ENCODE measurements at regions not wholly inside any gene's neighbourhood (a gene's known extent, or its start where the extent isn't known, plus 50 kb on each side); places are given as distances from the start of the nearest gene placed in this dataset.
"Not testable (repeated sequence)": the region's sequence is repeated elsewhere in the genome, so short reads cannot be mapped to it uniquely, and the experiment has no call there.

GRCh38 chr21:23806966-23807548 is 1800.2 kb downstream of the MRPL39 start:
- not testable (repeated sequence) for DNase-seq (ENCODE audit: low spot score); H3K27ac ChIP-seq (ENCODE audit: low read depth); H4K20me1 ChIP-seq (replicated peaks; ENCODE audit: insufficient read depth); H3F3A ChIP-seq (replicated peaks; ENCODE audit: low read depth); H3K4me1 Mint-ChIP-seq; H3K4me3 ChIP-seq; ATAC-seq; H3K27me3 Mint-ChIP-seq (ENCODE audit: insufficient read depth, low read depth, poor library complexity); H3K27me3 ChIP-seq (ENCODE audit: insufficient read depth); H3K4me1 ChIP-seq (ENCODE audit: insufficient read depth); H3K4me3 Mint-ChIP-seq; H2AFZ ChIP-seq; H3K9me2 ChIP-seq (ENCODE audit: insufficient read depth); H3K4me2 ChIP-seq; H3K36me3 ChIP-seq (ENCODE audit: insufficient read depth); H3K79me2 ChIP-seq (replicated peaks; ENCODE audit: insufficient read depth); H3K27ac Mint-ChIP-seq
- Mint-ChIP-seq H3K9me3 (peaks cover 72% of the 10 kb centered on the region), H3K36me3 (ENCODE audit: low read depth) (peaks cover 24% of the 10 kb centered on the region)

GRCh38 chr21:23804866-23805265 is 1802.4 kb downstream of the MRPL39 start:
- Histone ChIP-seq H3K79me2 (replicated peaks; ENCODE audit: insufficient read depth) (no peaks in the 10 kb centered on the region), H4K20me1 (replicated peaks; ENCODE audit: insufficient read depth) (no peaks in the 10 kb centered on the region), H3K27ac (ENCODE audit: low read depth) (no peak overlapping the region), H3K9me2 (ENCODE audit: insufficient read depth) (no peaks in the 10 kb centered on the region), H2AFZ (no peak overlapping the region), H3K4me3 (no peak overlapping the region), H3F3A (replicated peaks; ENCODE audit: low read depth) (no peaks in the 10 kb centered on the region), H3K4me1 (ENCODE audit: insufficient read depth) (no peaks in the 10 kb centered on the region), H3K4me2 (no peak overlapping the region), H3K27me3 (ENCODE audit: insufficient read depth) (no peaks in the 10 kb centered on the region), H3K36me3 (ENCODE audit: insufficient read depth) (peaks cover 3% of the 10 kb centered on the region; the same call in 1 of the 2 replicates)
- Mint-ChIP-seq H3K4me3 (no peak overlapping the region), H3K27ac (no peak overlapping the region), H3K9me3 (peaks cover 70% of the 10 kb centered on the region), H3K27me3 (ENCODE audit: insufficient read depth, low read depth, poor library complexity) (no peaks in the 10 kb centered on the region), H3K4me1 (no peaks in the 10 kb centered on the region), H3K36me3 (ENCODE audit: low read depth) (peaks cover 21% of the 10 kb centered on the region)
- no peak for ATAC-seq
- DNase-seq (ENCODE audit: low spot score): no peak
- TF ChIP-seq NANOG (IDR thresholded peaks at IDR 0.05; ENCODE audit: borderline replicate concordance) (no peak), ETS1 (IDR thresholded peaks at IDR 0.05) (no peak), ZNF331 (CRISPR knock-in tag; IDR thresholded peaks at IDR 0.05; ENCODE audit: low read depth) (no peak), REST (IDR thresholded peaks at IDR 0.05; ENCODE audit: unreplicated experiment) (no peak), EZH2 (IDR thresholded peaks at IDR 0.05; ENCODE audit: low read depth, unreplicated experiment) (no peak), ZNF114 (CRISPR knock-in tag; IDR thresholded peaks at IDR 0.05) (no peak), CREB1 (CRISPR knock-in tag; IDR thresholded peaks at IDR 0.05; ENCODE audit: low read depth) (no peak)
- TF ChIP-seq, protein P1, sequence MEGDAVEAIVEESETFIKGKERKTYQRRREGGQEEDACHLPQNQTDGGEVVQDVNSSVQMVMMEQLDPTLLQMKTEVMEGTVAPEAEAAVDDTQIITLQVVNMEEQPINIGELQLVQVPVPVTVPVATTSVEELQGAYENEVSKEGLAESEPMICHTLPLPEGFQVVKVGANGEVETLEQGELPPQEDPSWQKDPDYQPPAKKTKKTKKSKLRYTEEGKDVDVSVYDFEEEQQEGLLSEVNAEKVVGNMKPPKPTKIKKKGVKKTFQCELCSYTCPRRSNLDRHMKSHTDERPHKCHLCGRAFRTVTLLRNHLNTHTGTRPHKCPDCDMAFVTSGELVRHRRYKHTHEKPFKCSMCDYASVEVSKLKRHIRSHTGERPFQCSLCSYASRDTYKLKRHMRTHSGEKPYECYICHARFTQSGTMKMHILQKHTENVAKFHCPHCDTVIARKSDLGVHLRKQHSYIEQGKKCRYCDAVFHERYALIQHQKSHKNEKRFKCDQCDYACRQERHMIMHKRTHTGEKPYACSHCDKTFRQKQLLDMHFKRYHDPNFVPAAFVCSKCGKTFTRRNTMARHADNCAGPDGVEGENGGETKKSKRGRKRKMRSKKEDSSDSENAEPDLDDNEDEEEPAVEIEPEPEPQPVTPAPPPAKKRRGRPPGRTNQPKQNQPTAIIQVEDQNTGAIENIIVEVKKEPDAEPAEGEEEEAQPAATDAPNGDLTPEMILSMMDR (conservative IDR thresholded peaks at IDR 0.05; ENCODE audit: low read depth in 2 of 2): no peak
- TF ChIP-seq, protein P2, sequence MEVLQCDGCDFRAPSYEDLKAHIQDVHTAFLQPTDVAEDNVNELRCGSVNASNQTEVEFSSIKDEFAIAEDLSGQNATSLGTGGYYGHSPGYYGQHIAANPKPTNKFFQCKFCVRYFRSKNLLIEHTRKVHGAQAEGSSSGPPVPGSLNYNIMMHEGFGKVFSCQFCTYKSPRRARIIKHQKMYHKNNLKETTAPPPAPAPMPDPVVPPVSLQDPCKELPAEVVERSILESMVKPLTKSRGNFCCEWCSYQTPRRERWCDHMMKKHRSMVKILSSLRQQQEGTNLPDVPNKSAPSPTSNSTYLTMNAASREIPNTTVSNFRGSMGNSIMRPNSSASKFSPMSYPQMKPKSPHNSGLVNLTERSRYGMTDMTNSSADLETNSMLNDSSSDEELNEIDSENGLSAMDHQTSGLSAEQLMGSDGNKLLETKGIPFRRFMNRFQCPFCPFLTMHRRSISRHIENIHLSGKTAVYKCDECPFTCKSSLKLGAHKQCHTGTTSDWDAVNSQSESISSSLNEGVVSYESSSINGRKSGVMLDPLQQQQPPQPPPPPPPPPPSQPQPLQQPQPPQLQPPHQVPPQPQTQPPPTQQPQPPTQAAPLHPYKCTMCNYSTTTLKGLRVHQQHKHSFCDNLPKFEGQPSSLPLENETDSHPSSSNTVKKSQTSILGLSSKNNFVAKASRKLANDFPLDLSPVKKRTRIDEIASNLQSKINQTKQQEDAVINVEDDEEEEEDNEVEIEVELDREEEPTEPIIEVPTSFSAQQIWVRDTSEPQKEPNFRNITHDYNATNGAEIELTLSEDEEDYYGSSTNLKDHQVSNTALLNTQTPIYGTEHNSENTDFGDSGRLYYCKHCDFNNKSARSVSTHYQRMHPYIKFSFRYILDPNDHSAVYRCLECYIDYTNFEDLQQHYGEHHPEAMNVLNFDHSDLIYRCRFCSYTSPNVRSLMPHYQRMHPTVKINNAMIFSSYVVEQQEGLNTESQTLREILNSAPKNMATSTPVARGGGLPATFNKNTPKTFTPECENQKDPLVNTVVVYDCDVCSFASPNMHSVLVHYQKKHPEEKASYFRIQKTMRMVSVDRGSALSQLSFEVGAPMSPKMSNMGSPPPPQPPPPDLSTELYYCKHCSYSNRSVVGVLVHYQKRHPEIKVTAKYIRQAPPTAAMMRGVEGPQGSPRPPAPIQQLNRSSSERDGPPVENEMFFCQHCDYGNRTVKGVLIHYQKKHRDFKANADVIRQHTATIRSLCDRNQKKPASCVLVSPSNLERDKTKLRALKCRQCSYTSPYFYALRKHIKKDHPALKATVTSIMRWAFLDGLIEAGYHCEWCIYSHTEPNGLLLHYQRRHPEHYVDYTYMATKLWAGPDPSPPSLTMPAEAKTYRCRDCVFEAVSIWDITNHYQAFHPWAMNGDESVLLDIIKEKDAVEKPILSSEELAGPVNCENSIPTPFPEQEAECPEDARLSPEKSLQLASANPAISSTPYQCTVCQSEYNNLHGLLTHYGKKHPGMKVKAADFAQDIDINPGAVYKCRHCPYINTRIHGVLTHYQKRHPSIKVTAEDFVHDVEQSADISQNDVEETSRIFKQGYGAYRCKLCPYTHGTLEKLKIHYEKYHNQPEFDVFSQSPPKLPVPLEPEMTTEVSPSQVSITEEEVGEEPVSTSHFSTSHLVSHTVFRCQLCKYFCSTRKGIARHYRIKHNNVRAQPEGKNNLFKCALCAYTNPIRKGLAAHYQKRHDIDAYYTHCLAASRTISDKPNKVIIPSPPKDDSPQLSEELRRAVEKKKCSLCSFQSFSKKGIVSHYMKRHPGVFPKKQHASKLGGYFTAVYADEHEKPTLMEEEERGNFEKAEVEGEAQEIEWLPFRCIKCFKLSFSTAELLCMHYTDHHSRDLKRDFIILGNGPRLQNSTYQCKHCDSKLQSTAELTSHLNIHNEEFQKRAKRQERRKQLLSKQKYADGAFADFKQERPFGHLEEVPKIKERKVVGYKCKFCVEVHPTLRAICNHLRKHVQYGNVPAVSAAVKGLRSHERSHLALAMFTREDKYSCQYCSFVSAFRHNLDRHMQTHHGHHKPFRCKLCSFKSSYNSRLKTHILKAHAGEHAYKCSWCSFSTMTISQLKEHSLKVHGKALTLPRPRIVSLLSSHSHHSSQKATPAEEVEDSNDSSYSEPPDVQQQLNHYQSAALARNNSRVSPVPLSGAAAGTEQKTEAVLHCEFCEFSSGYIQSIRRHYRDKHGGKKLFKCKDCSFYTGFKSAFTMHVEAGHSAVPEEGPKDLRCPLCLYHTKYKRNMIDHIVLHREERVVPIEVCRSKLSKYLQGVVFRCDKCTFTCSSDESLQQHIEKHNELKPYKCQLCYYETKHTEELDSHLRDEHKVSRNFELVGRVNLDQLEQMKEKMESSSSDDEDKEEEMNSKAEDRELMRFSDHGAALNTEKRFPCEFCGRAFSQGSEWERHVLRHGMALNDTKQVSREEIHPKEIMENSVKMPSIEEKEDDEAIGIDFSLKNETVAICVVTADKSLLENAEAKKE (CRISPR knock-in tag; IDR thresholded peaks at IDR 0.05): no peak

All from GM23338 (cell line).